SJCRH30 (cell line): ENCODE measurements at regions not wholly inside any gene's neighbourhood (a gene's known extent, or its start where the extent isn't known, plus 50 kb on each side); places are given as distances from the start of the nearest gene placed in this dataset.
"Not testable (repeated sequence)": the region's sequence is repeated elsewhere in the genome, so short reads cannot be mapped to it uniquely, and the experiment has no call there.

Experiments used
- DNase-seq, 2 experiments: peaks; one replicate each; pipeline ENCODE4 v3.0.0-alpha.2; 2015 to 2020
- H3K27ac ChIP-seq: fragments of 250-450 bp; sonication (Bioruptor Pico); 2 replicates; pipeline ENCODE4 v1.5.1; 2020; ENCODE audit warnings: mild to moderate bottlenecking, moderate library complexity
- H3K27me3 ChIP-seq: fragments of 250-450 bp; sonication (Bioruptor Pico); 2 replicates; pipeline ENCODE4 v1.5.1; 2020; ENCODE audit warnings: mild to moderate bottlenecking, moderate library complexity
- H3K36me3 ChIP-seq: fragments of 250-450 bp; sonication (Bioruptor Pico); 2 replicates; pipeline ENCODE4 v1.5.1; 2020; ENCODE audit warnings: mild to moderate bottlenecking, moderate library complexity
- H3K4me1 ChIP-seq: fragments of 250-450 bp; sonication (Bioruptor Pico); 2 replicates; pipeline ENCODE4 v1.5.1; 2020; ENCODE audit warnings: mild to moderate bottlenecking, moderate library complexity
- H3K4me3 ChIP-seq: fragments of 250-450 bp; sonication (Bioruptor Pico); 2 replicates; pipeline ENCODE4 v1.5.1; 2020; ENCODE audit warnings: mild to moderate bottlenecking, moderate library complexity
- H3K9me3 ChIP-seq: fragments of 250-450 bp; sonication (Bioruptor Pico); replicated peaks from 2 replicates; pipeline ENCODE4 v1.5.1; 2020; ENCODE audit warnings: mild to moderate bottlenecking, moderate library complexity

DNA sequence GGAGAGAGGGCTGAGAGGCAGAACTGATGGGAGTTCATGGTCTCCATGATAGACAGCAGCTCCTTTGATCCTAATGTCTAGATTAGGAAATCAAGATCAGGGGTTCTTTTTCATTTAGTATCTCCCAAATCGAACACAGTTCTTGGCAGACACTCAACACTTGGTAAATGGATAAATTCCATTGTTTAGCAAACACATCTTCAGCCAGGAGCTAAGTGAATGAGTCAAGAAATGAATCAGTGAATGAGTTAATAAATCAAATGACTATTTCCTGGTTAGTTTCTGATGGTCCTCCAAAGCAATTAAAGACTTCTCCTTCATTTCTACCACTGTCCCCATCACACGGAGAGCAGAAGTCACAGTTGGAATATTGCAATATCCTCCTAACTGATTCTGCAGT, 120.0 kb upstream of the SHISA3 start:
- no peaks in the 10 kb centered on the region for H3K27me3 ChIP-seq
- no peaks in the 10 kb centered on the region for H3K4me1 ChIP-seq
- no peak overlapping the region for H3K4me3 ChIP-seq
- no peaks in the 10 kb centered on the region for H3K9me3 ChIP-seq
- no peak overlapping the region for H3K27ac ChIP-seq
- no peaks in the 10 kb centered on the region for H3K36me3 ChIP-seq
- DNase-seq, result no peak

DNA sequence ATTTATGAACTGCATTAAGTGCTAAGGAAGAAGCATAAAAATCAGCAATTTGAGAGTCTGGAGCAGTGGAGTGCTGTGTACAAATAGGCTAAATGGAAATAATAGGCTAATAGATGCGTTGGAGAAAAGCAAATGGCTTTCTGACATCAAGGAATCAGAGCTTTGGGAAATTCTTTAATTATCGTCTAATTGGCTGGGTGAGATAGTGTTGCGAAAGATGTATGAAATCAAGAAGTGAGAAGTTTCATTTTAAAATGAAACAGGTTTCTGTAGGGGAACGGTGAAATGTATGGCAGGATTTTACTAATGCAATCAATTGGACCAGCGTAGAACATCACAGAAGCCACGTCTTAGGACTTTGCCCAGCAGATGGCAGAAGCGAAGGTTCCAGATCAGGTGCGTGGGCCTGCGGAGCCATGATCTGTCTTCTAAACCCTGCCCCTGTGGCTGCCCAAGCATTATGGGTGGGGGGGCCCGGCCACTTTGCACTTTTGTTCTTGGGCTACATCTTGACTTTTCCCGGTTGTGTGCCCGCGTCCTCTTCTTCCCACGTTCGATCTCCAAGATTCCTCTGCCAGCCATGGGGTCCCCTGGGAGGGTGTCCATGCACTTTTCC, 118.5 kb upstream of the SHISA3 start:
- H3K27ac ChIP-seq, result no peak overlapping the region
- no peaks in the 10 kb centered on the region for H3K9me3 ChIP-seq
- no peak overlapping the region for H3K4me3 ChIP-seq
- H3K27me3 ChIP-seq, result no peaks in the 10 kb centered on the region
- no peaks in the 10 kb centered on the region for H3K4me1 ChIP-seq
- DNase-seq, result no peak
- no peaks in the 10 kb centered on the region for H3K36me3 ChIP-seq

DNA sequence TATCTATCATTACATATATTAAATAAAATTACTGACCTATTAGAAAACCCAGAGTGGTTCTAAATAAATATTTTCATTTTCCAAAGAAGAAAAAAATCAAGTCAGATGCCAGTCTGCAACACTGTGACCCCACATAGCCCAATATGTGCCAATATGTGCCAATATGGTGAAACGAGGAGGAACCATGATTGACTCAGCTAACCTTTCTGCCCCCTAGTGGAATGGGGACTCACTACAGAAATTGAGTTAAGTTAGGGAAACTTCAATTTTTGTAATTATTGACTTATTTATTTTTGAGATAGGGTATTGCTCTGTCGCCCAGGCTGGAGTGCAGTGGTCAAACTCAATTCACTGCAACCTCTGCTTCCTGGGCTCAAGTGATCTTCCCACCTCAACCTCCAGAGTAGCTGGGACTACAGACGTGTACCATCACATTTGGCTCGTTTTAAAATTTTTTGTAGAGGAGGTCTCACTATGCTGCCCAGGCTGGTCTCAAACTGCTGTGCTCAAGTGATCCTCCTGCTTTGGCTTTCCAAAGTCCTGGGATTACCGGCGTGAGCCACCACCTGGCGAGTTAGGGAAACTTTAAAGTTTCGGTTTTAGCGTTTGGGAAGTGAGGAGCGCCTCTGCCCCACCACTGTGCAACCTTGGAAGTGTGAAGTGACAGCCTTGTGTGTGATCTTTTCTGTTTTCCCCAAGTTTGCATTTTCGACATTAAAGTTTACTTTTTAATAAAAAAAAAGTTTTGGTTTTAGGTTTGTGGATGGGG, 116.8 kb upstream of the SHISA3 start:
- H3K9me3 ChIP-seq, result no peaks in the 10 kb centered on the region
- H3K27ac ChIP-seq, result no peak overlapping the region
- peaks cover 3% of the 10 kb centered on the region; the same call in 1 of the 2 replicates for H3K27me3 ChIP-seq
- DNase-seq, result peak; percentile 26 to 56
- H3K4me3 ChIP-seq, result no peak overlapping the region
- no peaks in the 10 kb centered on the region for H3K4me1 ChIP-seq
- no peaks in the 10 kb centered on the region for H3K36me3 ChIP-seq

DNA sequence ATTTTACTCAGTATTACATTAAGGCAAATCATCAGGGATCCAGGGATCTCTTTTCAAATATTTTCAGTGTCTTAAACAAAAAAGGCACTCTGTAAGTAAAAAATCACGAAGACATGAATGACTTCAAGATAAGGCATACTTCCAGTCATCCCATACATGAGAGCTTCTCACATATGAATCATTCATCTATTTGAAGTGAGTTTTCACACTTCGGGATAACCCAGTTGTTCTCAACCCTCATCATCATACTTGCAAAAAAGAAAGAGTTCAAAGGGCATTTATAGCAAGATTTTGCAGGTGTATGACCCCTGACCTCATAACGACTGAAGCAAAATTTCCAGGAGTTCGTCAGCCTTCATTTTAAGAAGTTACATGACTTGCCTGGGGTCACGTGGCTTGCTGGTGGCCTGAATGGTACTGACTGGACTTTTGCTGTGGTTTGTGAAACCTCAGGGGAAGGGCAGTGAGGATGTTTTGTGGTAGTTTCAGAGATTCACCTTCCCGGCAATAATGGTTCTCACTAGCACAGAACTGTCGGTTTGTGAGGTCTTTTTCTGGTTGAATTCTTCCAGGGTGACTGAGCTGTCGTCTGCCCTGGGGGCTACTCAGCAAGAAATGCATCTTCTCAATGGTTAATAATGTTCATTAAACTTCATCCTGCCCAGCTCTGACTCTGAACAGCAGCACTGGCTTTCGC, 115.8 kb upstream of the SHISA3 start:
- peaks cover 3% of the 10 kb centered on the region; the same call in 1 of the 2 replicates for H3K27me3 ChIP-seq
- H3K27ac ChIP-seq, result no peak overlapping the region
- no peak for DNase-seq
- no peaks in the 10 kb centered on the region for H3K4me1 ChIP-seq
- H3K9me3 ChIP-seq, result no peaks in the 10 kb centered on the region
- H3K4me3 ChIP-seq, result no peak overlapping the region
- no peaks in the 10 kb centered on the region for H3K36me3 ChIP-seq

DNA sequence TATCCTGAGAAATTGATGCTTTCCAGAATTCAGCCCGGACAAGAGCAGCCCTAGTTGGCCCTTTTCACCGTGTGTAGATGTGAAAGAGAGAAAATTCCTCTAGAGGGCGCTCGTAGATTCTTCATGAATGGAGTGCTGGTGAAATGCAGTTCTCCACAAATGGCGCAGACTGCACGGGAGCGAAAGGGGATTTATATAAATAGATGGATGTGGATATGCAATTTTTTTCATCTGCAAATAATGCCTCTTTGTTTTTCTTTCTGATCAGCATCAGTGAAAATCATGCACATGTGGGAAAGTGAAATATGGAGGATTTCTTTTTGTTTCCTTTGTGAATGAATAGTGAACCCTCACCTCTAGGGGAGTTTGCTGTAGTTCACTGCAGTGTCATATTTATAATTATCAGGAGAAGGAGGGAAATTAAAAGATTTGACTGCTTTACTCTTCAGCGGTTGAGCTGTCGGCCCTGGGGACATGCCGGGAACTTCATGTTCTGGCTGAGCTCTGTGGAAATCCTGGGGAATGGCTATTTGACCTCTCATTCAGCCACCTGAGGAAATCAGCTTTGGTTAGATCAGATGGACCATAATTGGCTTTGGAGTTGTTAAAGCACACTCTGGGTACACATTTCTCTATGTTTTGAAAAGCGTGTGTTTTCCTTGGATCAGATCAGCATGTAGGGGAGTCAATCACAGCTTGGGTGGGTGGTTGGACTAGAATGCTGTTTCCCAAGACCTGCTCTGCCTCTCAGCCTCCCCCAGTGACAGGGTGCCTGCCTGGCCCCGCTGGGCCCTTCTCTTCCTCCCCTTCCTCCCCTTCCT, 115.0 kb upstream of the SHISA3 start:
- no peaks in the 10 kb centered on the region for H3K9me3 ChIP-seq
- no peak overlapping the region for H3K4me3 ChIP-seq
- H3K36me3 ChIP-seq, result no peaks in the 10 kb centered on the region
- no peak overlapping the region for H3K27ac ChIP-seq
- H3K4me1 ChIP-seq, result no peaks in the 10 kb centered on the region
- peaks cover 3% of the 10 kb centered on the region; the same call in 1 of the 2 replicates for H3K27me3 ChIP-seq
- DNase-seq, result peak; percentile 51 to 86

DNA sequence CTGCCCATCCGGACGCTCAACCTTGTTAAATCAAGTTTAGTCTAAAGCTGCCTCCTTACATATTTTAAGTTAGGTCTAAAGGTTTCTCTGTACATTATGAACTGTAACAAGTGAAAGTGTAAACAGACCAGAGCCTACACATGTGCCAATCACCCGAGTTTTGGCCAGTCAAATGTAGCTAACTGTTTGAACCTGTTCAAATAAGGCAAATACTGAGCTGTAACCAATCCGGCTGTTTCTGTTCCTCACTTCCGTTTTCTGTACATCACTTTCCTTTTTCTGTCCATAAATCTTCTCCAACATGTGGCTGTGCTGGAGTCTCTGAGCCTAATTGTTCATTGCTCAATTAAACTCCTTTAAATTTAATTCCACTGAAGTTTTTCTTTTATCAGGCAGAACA, 113.3 kb upstream of the SHISA3 start:
- Histone ChIP-seq H3K27ac (no peak overlapping the region), H3K36me3 (no peaks in the 10 kb centered on the region), H3K27me3 (peaks cover 3% of the 10 kb centered on the region; the same call in 1 of the 2 replicates), H3K4me1 (no peaks in the 10 kb centered on the region), H3K4me3 (no peak overlapping the region), H3K9me3 (no peaks in the 10 kb centered on the region)
- no peak for DNase-seq

DNA sequence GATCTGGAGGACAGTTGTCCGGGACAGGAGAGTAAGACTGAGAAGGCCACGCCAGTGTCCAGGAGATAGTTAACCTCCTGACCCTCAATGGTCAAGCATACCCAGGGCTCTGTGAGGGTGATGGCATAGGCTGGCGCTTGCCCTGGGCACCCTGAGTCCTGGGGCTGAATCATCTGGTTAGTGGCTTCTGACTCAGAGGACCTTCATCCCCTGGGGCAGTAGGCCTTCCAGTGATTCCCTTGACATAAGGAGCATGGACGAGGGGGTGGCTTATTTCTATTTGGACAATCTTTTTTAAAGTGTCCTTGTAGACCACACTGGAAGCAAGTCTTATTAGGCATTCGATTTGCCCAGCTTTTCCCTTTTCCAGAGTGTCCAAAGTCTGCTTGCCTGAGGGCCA, 108.4 kb upstream of the SHISA3 start:
- not testable (repeated sequence) for H3K4me3 ChIP-seq, H3K27ac ChIP-seq, H3K27me3 ChIP-seq, H3K36me3 ChIP-seq, DNase-seq, H3K4me1 ChIP-seq, H3K9me3 ChIP-seq

DNA sequence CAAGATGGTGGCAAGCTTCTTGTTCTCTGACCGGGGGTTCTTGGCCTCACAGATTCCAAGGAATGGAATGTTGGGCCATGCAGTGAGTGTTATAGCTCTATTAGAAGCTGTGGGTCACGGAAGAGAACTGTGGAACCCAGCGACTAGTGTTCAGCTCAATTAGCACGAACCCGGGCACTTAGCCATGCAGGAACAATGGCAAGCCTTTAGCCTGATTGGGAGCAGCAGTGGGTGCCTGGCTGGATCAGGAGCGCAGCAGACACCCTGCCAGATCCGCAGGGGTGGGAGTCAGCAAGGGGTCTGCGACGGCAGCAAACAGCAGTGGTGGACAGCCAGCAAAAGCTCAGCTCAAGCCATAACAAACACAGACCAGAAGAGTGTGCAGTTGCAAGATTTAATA, 105.1 kb upstream of the SHISA3 start:
- not testable (repeated sequence) for H3K27me3 ChIP-seq, DNase-seq

DNA sequence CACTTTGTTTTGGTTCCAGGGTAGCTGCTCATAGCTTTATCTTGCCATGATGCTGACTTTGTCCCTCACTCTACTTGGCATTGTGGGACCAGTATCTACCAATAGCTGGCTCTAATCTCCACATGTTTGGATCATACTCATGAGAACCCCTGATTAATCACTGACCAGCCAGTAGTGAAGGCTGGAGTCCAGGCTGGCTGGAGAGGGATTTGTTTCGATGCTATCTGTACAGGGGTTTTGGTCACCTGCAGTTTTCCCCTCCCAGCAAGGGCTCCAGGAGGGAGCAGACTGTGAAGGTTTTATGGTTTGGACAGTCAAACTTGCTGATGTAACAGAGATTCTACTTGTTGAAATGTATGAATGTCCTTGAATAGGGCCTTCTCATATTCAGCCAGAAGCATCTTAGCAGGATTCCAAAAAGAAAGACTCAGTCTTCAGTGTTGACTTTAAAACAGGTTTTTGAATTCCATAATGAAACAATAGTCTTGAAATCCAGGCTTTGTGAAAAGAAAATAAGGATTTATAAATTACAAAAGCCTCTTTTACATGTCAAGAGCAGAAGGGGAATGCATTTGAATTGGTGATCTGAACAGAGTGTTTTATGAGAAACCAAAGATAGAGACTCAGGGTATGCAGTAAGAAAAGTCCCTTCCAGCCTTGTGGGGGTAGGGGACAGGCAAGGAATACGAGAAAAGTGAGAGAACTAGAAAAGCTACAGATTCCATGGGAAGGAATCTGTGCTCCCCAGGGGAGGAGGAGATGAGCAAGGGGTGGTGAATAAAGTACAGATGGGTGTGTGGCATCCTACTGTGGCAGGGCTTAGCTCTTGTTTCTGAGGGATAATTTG, 103.1 kb upstream of the SHISA3 start:
- Histone ChIP-seq H3K4me3 (no peak overlapping the region), H3K4me1 (no peaks in the 10 kb centered on the region), H3K9me3 (no peaks in the 10 kb centered on the region), H3K36me3 (no peaks in the 10 kb centered on the region), H3K27ac (no peak overlapping the region), H3K27me3 (no peaks in the 10 kb centered on the region; the same call in 1 of the 2 replicates)
- no peak for DNase-seq

More for the DNA sequence above, 105.1 kb upstream of the SHISA3 start:
- H3K36me3 ChIP-seq, H3K9me3 ChIP-seq, H3K4me3 ChIP-seq, H3K4me1 ChIP-seq, H3K27ac ChIP-seq: not testable (repeated sequence)

DNA sequence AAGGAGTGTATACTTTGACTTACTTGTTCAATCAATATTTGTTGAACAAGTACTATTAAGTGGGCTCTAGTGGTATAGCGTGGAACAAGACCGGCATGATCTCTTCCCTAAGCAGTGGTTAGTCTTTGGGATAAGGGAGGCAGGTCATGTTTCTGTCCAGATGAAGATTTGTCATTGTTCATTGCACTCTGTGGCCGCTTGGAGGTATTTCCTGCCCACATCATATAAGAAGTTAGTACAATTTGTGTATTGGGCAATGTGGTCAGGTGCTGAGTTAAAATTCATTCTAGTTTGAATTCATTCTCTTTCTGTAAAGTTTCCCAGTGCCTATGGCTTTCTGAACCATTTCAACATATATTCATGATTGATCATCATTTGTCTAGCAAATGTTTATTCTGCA, 101.1 kb upstream of the SHISA3 start:
- Histone ChIP-seq H3K4me3 (no peak overlapping the region), H3K27ac (no peak overlapping the region), H3K9me3 (no peaks in the 10 kb centered on the region), H3K27me3 (peaks cover 3% of the 10 kb centered on the region; the same call in 1 of the 2 replicates), H3K4me1 (no peaks in the 10 kb centered on the region), H3K36me3 (no peaks in the 10 kb centered on the region)
- no peak for DNase-seq

DNA sequence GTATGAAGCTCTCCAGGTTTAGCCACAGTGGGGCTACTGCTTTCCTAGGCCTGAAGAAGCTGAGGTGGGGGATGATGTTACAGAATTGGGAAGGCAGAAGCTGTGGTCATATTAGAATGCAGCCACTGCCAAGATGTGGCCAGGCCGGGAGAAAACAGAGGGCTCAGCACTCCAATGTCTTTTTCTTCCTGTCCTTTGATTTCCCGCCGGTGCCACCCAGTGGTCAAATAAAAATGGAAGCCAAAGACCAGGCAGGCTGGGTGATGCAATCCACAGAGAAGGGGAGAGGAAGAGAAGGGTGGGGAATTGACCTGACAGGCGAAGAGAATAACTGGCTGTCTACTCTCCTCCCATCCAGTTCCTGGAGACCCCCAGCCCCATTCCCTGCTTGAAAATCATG, 94.9 kb upstream of the SHISA3 start:
- Histone ChIP-seq H3K4me3 (no peak overlapping the region), H3K27ac (no peak overlapping the region), H3K27me3 (peaks cover 24% of the 10 kb centered on the region; the same call in 1 of the 2 replicates), H3K4me1 (no peaks in the 10 kb centered on the region), H3K9me3 (no peaks in the 10 kb centered on the region), H3K36me3 (no peaks in the 10 kb centered on the region)
- peak; percentile 17 to 39 for DNase-seq

DNA sequence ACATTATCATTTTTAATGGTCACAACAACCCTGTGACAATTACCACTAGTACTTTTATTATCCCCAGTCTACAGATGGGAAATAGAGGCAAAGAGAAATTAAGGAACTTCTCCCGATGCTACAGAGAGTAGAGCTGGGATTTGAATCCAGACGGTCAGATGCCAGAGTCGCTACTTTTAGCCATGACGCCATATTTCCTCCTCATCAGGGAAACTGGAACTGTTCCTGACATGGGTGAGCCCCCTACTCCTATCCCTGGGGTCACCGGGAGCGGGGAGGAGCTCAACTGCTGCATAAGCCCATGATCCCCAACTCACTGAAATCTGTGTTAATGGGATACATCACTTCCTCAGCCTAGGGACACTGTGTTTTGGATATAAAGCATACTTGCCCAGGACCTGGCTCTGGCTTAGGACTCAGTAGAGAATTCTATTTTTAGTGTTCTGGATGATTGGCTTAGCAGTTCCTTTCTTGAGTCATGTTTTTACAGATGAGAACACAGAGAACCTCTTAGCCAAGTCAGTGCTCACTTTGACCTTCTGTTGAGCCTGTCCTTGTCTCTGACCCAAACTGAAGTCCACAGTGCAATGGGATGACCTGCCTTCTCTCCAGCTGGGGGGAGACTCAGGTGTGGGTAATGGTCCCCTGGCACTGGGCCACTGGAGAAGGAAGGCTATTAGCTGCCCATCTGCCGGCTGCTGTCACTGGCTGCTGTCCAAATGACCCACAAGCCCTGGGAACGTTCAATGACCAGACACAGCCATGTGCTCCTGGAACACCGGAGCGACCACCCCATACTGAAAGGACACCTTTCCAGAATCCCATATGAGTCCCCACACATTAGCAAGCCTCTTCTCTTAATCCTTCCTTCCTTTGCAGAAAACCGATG, 90.8 kb upstream of the SHISA3 start:
- no peak for DNase-seq
- Histone ChIP-seq H3K27ac (no peak overlapping the region), H3K4me1 (no peaks in the 10 kb centered on the region), H3K4me3 (no peak overlapping the region), H3K9me3 (no peaks in the 10 kb centered on the region), H3K27me3 (peaks cover 28% of the 10 kb centered on the region; the same call in 1 of the 2 replicates), H3K36me3 (no peaks in the 10 kb centered on the region)

DNA sequence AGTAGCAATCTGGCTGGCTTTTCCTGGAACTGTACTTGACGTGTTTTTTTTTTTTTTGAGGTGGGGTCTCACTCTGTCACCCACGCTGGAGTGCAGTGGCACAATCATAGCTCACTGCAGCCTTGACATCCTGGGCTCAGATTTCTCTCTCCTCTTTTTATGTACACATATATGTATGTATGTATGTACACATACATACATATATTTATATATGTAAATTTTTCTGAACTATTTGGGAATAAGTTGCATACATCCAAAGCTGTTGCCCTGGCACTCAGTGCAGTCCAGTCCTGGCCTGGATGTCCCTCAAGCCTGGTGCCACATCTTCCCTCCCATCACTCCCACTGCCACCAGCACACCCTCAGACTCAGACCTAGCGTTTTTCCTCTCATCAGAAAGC, 89.0 kb upstream of the SHISA3 start:
- Histone ChIP-seq H3K27me3 (peaks cover 29% of the 10 kb centered on the region; the same call in 1 of the 2 replicates), H3K9me3 (no peaks in the 10 kb centered on the region), H3K4me3 (no peak overlapping the region), H3K36me3 (no peaks in the 10 kb centered on the region), H3K27ac (no peak overlapping the region), H3K4me1 (no peaks in the 10 kb centered on the region)
- no peak for DNase-seq
